Gastrocnemius medialis (tissue), 4 donors: ENCODE measurements at regions not wholly inside any gene's neighbourhood (a gene's known extent, or its start where the extent isn't known, plus 50 kb on each side); places are given as distances from the start of the nearest gene placed in this dataset.

Source experiments
- ATAC-seq, 2 donors: fragments of 150-250 bp; one replicate each; pipeline ENCODE4 v1.9.1; 2016
- DNase-seq, 2 donors: peaks; one replicate each; pipeline ENCODE4 v3.0.0-alpha.2; 2019
- H3K27ac ChIP-seq, 4 donors: fragments of 200-600 bp; sonication (generic); 1 replicate in 1 of 4; 2 replicates in 3 of 4; pipeline ENCODE4 v1.5.1; 2016 to 2018; ENCODE audit warnings: mild to moderate bottlenecking in 2 of 4, moderate library complexity in 1 of 4
- H3K27me3 ChIP-seq, 3 donors: fragments of 200-600 bp; sonication (generic) in 2 of 3; 1 replicate in 1 of 3; 2 replicates in 2 of 3; pipeline versions ENCODE4 v1.5.1 to v1.6.0; 2016 to 2019; ENCODE audit warnings: mild to moderate bottlenecking in 1 of 3, moderate library complexity in 1 of 3
- H3K36me3 ChIP-seq, 2 donors: fragments of 200-600 bp; sonication (generic) in 1 of 2; one replicate each; pipeline ENCODE4 v1.5.1; 2017 to 2018
- H3K4me1 ChIP-seq, 2 donors: fragments of 200-600 bp; sonication (generic) in 1 of 2; one replicate each; pipeline ENCODE4 v1.5.1; 2016 to 2017; ENCODE audit warnings: mild to moderate bottlenecking in 2 of 2
- H3K4me3 ChIP-seq, 4 donors: fragments of 200-600 bp; sonication (generic) in 3 of 4; 1 replicate in 1 of 4; 2 replicates in 3 of 4; pipeline ENCODE4 v1.5.1; 2016 to 2019; ENCODE audit warnings: mild to moderate bottlenecking in 2 of 4
- H3K9me3 ChIP-seq, 3 donors: fragments of 200-600 bp; sonication (generic) in 2 of 3; 1 replicate in 1 of 3; 2 replicates in 2 of 3; pipeline ENCODE4 v1.5.1; 2016 to 2019
- CTCF ChIP-seq, 5 experiments: fragments of 450-650 bp in 3 of 5; fragments of 200-600 bp in 2 of 5; sonication (generic) in 2 of 5; IDR thresholded peaks in 4 of 5; conservative IDR thresholded peaks in 1 of 5; 1 replicate in 4 of 5; 2 replicates in 1 of 5; pipeline ENCODE4 v1.5.1; 2016 to 2019; ENCODE audit warnings: antibody characterized with exemption in 5 of 5, mild to moderate bottlenecking in 3 of 5, moderate library complexity in 3 of 5
- POLR2A ChIP-seq, 2 donors: fragments of 450-650 bp; IDR thresholded peaks; one replicate each; pipeline ENCODE4 v1.6.1; 2017; ENCODE audit warnings: antibody characterized with exemption in 2 of 2, mild to moderate bottlenecking in 2 of 2, moderate library complexity in 2 of 2
- in situ Hi-C, 4 donors: fragments of 200-750 bp; cut with MboI; loops; one replicate each; pipeline versions ENCODE4 v1.15.0 to v1.8.0; 2017; ENCODE audit warnings: low sequenced_read_pairs in 4 of 4
- intact Hi-C: fragments of 100-400 bp; cut with DNase I; formaldehyde crosslinking; loops from one replicate; pipeline ENCODE4 v1.15.1; 2023; ENCODE audit warnings: low total_unique reads

- DNase-seq (no peak), ATAC-seq (no peak)
- H3K4me1 ChIP-seq: no peaks in the 10 kb centered on the region
- in situ Hi-C loops (no loop called here), intact Hi-C loops (no loop called here)
- no peaks in the 10 kb centered on the region for H3K27me3 ChIP-seq
- H3K27ac ChIP-seq: no peak overlapping the region
- H3K36me3 ChIP-seq: no peaks in the 10 kb centered on the region
- H3K9me3 ChIP-seq: no peaks in the 10 kb centered on the region
- H3K4me3 ChIP-seq: no peak overlapping the region
- TF ChIP-seq POLR2A (IDR thresholded peaks at IDR 0.05): no peak
- TF ChIP-seq CTCF (IDR thresholded peaks at IDR 0.05 in 4 of 5, conservative IDR thresholded peaks at IDR 0.05 in 1 of 5): no peak
Observed at GRCh38 chr22:48210812-48211211, 1448.4 kb downstream of the TBC1D22A start.

GRCh38 chr22:48210198-48210580 lies 1447.7 kb downstream of the TBC1D22A start:
- ATAC-seq (no peak), DNase-seq (no peak)
- Histone ChIP-seq H3K36me3 (no peaks in the 10 kb centered on the region), H3K27ac (no peak overlapping the region), H3K27me3 (no peaks in the 10 kb centered on the region), H3K4me3 (no peak overlapping the region), H3K4me1 (no peaks in the 10 kb centered on the region), H3K9me3 (no peaks in the 10 kb centered on the region)
- intact Hi-C loops (no loop called here), in situ Hi-C loops (no loop called here)
- no peak for TF ChIP-seq POLR2A (IDR thresholded peaks at IDR 0.05)
- no peak for TF ChIP-seq CTCF (IDR thresholded peaks at IDR 0.05 in 4 of 5, conservative IDR thresholded peaks at IDR 0.05 in 1 of 5)

- no peaks in the 10 kb centered on the region for H3K27me3 ChIP-seq
Observed at GRCh38 chr22:48209473-48210197, 1447.2 kb downstream of the TBC1D22A start.

GRCh38 chr22:48208894-48209293 lies 1446.4 kb downstream of the TBC1D22A start:
- ATAC-seq (no peak), DNase-seq (no peak)
- in situ Hi-C loops: no loop called here
- Histone ChIP-seq H3K27me3 (no peaks in the 10 kb centered on the region), H3K4me3 (no peak overlapping the region), H3K36me3 (no peaks in the 10 kb centered on the region), H3K4me1 (no peaks in the 10 kb centered on the region), H3K9me3 (no peaks in the 10 kb centered on the region), H3K27ac (no peak overlapping the region)
- intact Hi-C loops: no loop called here
- no peak for TF ChIP-seq POLR2A (IDR thresholded peaks at IDR 0.05)
- TF ChIP-seq CTCF (IDR thresholded peaks at IDR 0.05 in 4 of 5, conservative IDR thresholded peaks at IDR 0.05 in 1 of 5): no peak

More at GRCh38 chr22:48209473-48210197, 1447.2 kb downstream of the TBC1D22A start:
- in situ Hi-C loops: no loop called here
- Histone ChIP-seq H3K4me1 (no peaks in the 10 kb centered on the region), H3K36me3 (no peaks in the 10 kb centered on the region), H3K27ac (no peak overlapping the region), H3K4me3 (no peak overlapping the region), H3K9me3 (no peaks in the 10 kb centered on the region)
- DNase-seq (no peak), ATAC-seq (no peak)
- intact Hi-C loops: no loop called here
- no peak for TF ChIP-seq CTCF (IDR thresholded peaks at IDR 0.05 in 4 of 5, conservative IDR thresholded peaks at IDR 0.05 in 1 of 5)
- no peak for TF ChIP-seq POLR2A (IDR thresholded peaks at IDR 0.05)
